KMS-11 (cell line): ENCODE measurements at regions not wholly inside any gene's neighbourhood (a gene's known extent, or its start where the extent isn't known, plus 50 kb on each side); places are given as distances from the start of the nearest gene placed in this dataset.

Source experiments
- H2AFZ ChIP-seq: fragments of 200-600 bp; sonication (generic); 2 replicates; pipeline ENCODE4 v1.6.1; 2016; ENCODE audit warnings: antibody characterized with exemption, mixed run types, low read depth
- H3K27ac ChIP-seq: fragments of 200-600 bp; sonication (generic); 2 replicates; pipeline ENCODE4 v1.6.1; 2016; ENCODE audit warnings: mild to moderate bottlenecking, mixed run types
- H3K27me3 ChIP-seq: fragments of 200-600 bp; sonication (generic); 2 replicates; pipeline ENCODE4 v1.6.1; 2017; ENCODE audit warnings: mild to moderate bottlenecking, low read depth, mixed run types, moderate library complexity; ENCODE audit not compliant: insufficient read depth
- H3K36me3 ChIP-seq: fragments of 200-600 bp; sonication (generic); 2 replicates; pipeline ENCODE4 v1.6.1; 2017; ENCODE audit warnings: mild to moderate bottlenecking, mixed run types; ENCODE audit not compliant: insufficient read depth
- H3K4me1 ChIP-seq: fragments of 200-600 bp; sonication (generic); 2 replicates; pipeline ENCODE4 v1.6.1; 2016; ENCODE audit warnings: mild to moderate bottlenecking, low read depth, mixed run types; ENCODE audit not compliant: poor library complexity, severe bottlenecking
- H3K4me2 ChIP-seq: fragments of 200-600 bp; sonication (generic); 2 replicates; pipeline ENCODE4 v1.7.0; 2016; ENCODE audit warnings: mild to moderate bottlenecking, mixed run types
- H3K4me3 ChIP-seq: fragments of 200-600 bp; sonication (generic); IDR thresholded peaks from 2 replicates; pipeline ENCODE4 v1.6.1; 2017; ENCODE audit warnings: low read depth, low read length, mixed read lengths; ENCODE audit not compliant: insufficient read depth
- H3K79me2 ChIP-seq: fragments of 200-600 bp; sonication (generic); 2 replicates; pipeline ENCODE4 v1.6.1; 2016; ENCODE audit warnings: low read depth, mixed run types; ENCODE audit not compliant: insufficient read depth
- H3K9ac ChIP-seq: fragments of 200-600 bp; sonication (generic); 2 replicates; pipeline ENCODE4 v1.6.1; 2016; ENCODE audit warnings: mild to moderate bottlenecking, mixed run types
- H4K20me1 ChIP-seq: fragments of 200-600 bp; sonication (generic); 2 replicates; pipeline ENCODE4 v1.6.1; 2016; ENCODE audit warnings: mild to moderate bottlenecking, mixed run types; ENCODE audit not compliant: insufficient read depth
- CTCF ChIP-seq: fragments of 200-600 bp; sonication (generic); conservative IDR thresholded peaks from 2 replicates; pipeline ENCODE4 v1.6.1; 2017; ENCODE audit warnings: low read depth, mild to moderate bottlenecking, antibody characterized with exemption, low read length, moderate library complexity, mixed read lengths

DNA sequence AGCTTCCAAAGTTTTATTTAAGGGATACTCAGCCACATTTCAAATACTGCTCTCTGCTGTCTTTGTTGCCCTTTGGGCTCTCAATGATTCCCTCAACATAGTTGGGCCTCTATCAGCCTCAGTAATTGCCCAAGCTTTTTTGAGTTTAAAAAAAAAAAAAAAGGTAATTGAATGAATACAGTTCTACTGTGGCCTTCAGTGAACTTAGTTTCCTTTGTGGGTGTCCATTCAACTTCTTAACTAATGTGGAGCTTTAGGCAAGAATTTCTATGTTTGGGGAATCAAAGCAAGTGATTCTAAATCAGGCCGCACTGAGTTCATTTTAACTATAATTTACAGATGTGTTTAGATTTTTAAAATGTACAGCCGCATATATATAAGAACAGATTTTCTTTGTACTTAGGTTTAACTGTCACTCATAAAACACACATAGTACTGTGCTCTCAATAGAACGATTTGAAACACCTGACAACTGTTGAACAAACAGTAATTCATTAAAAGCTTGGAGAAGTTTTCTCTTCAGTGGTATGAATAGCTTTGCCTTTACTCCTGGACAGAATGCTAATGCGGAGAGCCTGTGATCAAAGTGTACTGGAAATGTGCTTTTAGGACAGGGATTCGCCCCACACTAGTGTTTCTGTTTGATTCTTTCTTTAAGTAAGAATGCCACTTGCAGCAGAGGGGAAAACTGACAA lies 844.9 kb upstream of the SEMA6D start:
- H3K27ac ChIP-seq, result no peak overlapping the region
- no peak overlapping the region for H3K4me2 ChIP-seq
- H3K4me1 ChIP-seq, result no peaks in the 10 kb centered on the region
- no peak for TF ChIP-seq CTCF
- H4K20me1 ChIP-seq, result no peaks in the 10 kb centered on the region
- no peaks in the 10 kb centered on the region for H3K36me3 ChIP-seq
- H2AFZ ChIP-seq, result no peak overlapping the region
- no peaks in the 10 kb centered on the region for H3K27me3 ChIP-seq
- no peak overlapping the region for H3K9ac ChIP-seq
- H3K79me2 ChIP-seq, result no peaks in the 10 kb centered on the region
- H3K4me3 ChIP-seq, result no peak overlapping the region

DNA sequence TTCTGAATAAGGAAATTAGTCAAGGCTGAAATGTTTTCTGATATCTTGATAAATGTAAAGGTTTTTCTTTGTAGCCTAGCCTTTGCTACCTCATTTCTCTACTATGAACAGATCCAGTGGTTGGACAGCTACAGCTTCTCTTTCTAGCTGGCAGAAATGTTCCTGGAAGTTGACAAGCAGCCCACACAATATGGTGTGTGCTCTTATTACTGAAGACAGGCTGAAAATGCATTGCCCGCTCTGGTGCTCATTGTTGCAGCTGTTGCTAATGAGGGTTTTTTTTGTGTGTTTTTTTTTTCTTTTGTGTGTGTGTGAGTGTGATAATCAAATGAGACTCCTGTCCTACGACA lies 844.3 kb upstream of the SEMA6D start:
- Histone ChIP-seq H2AFZ (no peak overlapping the region), H3K4me3 (no peak overlapping the region), H3K27me3 (no peaks in the 10 kb centered on the region), H3K36me3 (no peaks in the 10 kb centered on the region), H3K27ac (no peak overlapping the region), H3K4me1 (no peaks in the 10 kb centered on the region), H3K79me2 (no peaks in the 10 kb centered on the region), H4K20me1 (no peaks in the 10 kb centered on the region), H3K4me2 (no peak overlapping the region), H3K9ac (no peak overlapping the region)
- TF ChIP-seq CTCF, result no peak

DNA sequence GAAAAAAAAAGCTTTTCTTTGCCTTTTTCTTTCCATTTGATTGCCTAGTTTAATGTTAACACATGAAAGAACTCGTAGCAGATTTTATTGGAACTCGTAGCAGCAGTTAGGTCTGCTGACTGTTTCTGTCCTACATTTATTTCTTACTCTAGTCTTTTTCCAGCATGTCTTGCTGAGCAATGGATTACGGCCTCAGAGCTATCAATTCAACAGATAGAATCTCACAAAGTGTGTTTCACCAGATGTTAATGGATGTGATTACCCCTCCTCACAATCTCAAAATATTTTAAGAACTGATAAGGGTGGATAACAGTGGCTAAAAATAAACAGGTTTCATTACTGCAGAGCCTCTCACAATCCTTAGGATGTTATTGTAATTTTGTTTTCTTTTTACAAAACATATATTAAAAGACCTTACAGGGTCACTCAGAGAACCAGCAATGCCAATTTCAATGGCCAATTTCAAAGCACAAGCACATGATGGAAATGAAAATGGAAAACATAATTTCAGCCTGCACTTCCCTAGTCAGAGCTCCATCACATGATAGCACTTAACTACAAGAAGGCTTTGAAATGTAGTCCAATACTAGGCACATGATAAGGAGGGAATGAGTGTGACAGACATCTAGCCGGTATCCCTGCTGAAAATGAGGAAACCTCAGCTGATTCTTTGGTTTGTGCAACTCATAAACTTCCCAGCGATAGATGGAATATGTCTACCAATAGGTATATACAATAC lies 838.1 kb upstream of the SEMA6D start:
- no peak overlapping the region for H2AFZ ChIP-seq
- H3K27me3 ChIP-seq, result no peaks in the 10 kb centered on the region
- no peaks in the 10 kb centered on the region for H3K79me2 ChIP-seq
- no peak overlapping the region for H3K27ac ChIP-seq
- H3K4me1 ChIP-seq, result no peaks in the 10 kb centered on the region
- no peak overlapping the region for H3K4me3 ChIP-seq
- no peak for TF ChIP-seq CTCF
- H3K4me2 ChIP-seq, result no peak overlapping the region
- no peaks in the 10 kb centered on the region for H3K36me3 ChIP-seq
- no peak overlapping the region for H3K9ac ChIP-seq
- H4K20me1 ChIP-seq, result no peaks in the 10 kb centered on the region

GRCh38 chr15:46880791-46881190 lies 836.5 kb upstream of the SEMA6D start:
- TF ChIP-seq CTCF, result no peak

More at GRCh38 chr15:46880791-46881190, 836.5 kb upstream of the SEMA6D start:
- no peaks in the 10 kb centered on the region for H3K36me3 ChIP-seq
- H2AFZ ChIP-seq, result no peak overlapping the region
- no peaks in the 10 kb centered on the region for H3K79me2 ChIP-seq
- H3K9ac ChIP-seq, result no peak overlapping the region
- no peaks in the 10 kb centered on the region for H3K4me1 ChIP-seq
- H3K27ac ChIP-seq, result no peak overlapping the region
- H3K4me2 ChIP-seq, result no peak overlapping the region
- H3K4me3 ChIP-seq, result no peak overlapping the region
- H4K20me1 ChIP-seq, result no peaks in the 10 kb centered on the region
- H3K27me3 ChIP-seq, result no peaks in the 10 kb centered on the region
